Stimulated activated CD8-positive, alpha-beta memory T cell treated with anti-CD3 and anti-CD28 coated beads, Interleukin-7, amount 100 ng/mL, for 4 hours (primary cell): ENCODE measurements at regions not wholly inside any gene's neighbourhood (a gene's known extent, or its start where the extent isn't known, plus 50 kb on each side); places are given as distances from the start of the nearest gene placed in this dataset.

Source experiments
- DNase-seq, 2 donors: peaks; one replicate each; pipeline ENCODE4 v3.0.0-alpha.2; 2020; ENCODE audit warnings: low read depth in 2 of 2

DNA sequence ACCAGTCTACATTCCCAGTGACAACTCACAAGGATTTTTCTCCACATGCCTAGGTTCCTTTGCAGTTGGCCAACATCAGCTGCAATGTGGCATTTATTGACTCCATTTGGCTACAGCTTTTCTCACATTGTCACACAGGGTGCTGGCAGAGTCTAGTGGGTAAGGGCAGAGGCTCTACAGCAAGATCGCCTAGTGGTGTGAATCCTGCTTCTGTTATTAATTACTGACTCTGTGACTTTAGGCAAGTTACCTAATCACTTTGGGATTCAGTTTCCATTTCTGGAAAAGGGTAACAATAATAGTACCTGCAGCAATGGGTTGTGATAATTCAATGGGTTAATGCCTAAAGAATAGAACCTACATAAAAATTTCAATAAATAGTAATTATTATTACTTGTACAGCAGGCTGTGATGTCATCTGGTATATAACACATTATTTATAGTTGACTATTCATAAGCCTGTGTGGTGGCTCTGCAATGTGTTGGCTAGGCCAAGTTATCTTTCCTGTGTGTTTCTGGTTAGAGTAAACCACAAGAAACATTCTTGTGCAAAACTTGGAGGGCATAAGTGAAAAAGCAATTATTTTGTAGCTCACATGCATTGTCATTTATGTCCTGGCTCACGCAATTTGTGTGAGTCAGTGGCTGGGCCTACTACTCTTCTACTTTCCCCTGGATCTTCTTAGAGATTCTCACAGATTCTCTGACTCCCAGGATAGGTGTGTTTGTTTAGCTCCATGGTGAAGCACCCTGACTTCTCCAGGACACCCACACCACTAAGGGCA lies 59.5 kb downstream of the PTGS2 start:
- no peak for DNase-seq

DNA sequence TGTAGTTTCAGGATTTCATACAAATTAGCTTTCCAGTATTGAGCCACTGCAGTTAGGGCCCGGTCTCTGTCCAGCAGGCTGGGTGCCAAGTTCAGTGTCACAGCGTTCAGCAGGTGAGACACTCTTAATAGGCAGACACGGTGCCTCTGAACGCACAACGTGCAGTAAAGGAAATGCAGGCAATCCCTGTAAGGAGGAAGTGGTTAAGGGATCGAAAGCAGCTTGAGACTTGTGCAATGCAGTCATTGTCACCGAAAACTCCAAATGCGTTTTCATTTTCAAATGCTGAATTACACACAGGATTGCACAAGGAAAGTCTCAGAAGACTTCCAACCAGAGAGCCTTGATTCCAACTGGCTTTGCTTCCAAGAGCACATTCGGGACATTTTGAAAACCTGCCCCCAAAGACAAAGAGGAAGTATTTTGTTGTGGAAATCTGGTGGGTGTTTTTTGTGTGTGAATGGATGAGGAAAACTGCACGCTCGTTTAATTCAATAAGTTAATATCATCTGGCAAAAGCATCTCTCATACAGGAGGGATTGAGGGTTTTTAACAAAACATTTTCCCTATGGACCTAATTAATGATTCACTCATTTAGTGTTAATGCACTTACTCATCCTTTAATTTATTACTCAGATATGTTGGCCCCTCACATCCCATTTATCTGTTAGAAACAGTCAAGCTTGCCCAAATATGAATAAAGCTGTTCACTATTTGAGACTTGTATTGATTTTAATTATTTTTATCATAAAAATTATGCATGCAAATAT lies 61.6 kb downstream of the PTGS2 start:
- DNase-seq = peak; percentile 5 to 7

DNA sequence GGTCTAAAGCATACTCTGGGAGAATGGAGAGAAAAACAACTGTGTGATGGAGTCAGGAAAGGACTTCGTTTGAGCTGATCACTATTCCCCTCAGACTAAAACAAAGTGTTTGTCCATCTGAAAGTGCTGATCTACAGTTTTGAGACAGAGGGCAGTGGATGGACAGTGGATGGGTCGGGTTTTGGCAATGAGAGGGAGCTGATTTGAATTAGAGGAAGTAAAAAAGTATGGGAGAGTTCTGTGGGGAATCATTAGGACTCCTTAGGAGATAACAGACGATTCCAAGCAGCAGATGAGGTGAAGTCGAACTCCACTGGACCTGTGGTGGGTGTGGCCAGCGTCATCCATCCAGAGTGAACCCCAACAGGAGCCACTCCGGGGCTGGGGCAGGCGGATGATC lies 62.3 kb downstream of the PTGS2 start:
- DNase-seq = no peak

DNA sequence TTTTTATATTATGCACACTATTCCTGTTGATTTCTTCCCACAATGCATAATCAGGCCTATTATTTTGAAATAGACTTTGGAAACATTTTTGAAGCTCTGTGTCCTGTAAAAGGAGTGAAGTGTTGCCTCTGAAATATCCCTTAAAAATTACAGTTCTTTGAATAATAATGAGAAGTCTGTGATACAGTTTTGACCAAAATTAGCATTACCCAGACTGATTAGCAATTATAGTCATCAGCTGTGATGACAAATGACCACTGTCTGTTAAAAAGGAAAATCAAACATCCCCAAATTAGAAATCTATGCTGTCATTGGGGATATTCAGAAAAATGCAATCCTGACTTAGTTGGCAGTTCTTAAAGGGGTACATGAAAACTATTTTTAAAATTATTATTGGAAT lies 63.7 kb downstream of the PTGS2 start:
- no peak for DNase-seq

DNA sequence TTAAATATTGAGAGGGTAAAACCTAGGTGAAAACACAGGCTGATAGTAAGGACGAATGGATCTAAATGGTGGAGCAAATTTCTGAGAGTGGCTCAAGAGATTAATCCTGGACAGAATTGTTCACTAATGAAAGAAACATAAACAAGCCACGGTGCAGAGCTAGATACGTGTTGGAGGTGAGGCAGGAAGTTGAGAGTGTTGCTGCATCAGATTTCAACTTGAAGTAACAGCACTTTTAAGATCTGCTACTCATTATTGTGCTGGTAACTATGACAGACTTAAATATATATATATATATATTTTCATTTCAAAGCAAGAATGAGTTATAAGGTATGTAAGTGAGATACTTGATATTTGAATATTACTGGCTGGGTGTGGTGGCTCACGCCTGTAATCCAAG lies 64.9 kb downstream of the PTGS2 start:
- no peak for DNase-seq

DNA sequence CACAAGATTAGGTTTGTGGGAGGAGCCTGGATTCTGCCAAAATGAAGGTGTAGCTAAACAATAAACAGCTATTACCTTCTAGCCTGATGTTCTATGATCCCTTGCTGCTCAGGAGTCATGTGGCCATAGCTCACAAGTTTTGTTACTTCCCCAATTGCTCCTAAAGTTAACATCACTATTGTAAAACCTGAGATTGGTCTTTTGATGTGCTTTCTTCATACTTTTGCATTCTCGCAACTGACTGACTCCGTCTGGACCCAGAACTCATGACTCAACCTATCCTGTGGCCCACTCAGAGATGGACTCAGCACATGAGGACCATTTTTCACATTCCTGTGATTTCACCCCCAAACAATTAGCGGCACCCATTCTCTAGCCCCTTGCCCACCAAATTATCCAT lies 69.1 kb downstream of the PTGS2 start:
- no peak for DNase-seq

DNA sequence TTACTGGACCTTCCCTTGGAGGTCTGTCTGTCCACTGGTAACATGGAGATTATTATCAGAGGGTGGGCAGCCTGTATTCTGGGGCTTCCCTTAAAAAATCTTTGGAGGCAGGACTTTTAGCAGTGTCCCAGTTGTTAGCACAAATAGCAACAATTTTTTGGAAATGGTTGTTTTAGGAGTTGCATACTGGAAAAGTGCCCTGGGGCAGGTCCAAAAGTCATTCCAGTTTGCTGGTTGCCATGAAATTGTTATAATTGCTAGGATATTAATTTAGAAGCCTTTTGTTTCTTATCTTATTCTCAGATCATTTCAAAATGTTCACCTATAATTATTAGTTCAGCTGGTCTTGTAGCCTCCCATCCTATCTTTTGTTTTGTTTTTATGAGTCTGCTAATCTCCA lies 71.0 kb downstream of the PTGS2 start:
- DNase-seq = no peak

DNA sequence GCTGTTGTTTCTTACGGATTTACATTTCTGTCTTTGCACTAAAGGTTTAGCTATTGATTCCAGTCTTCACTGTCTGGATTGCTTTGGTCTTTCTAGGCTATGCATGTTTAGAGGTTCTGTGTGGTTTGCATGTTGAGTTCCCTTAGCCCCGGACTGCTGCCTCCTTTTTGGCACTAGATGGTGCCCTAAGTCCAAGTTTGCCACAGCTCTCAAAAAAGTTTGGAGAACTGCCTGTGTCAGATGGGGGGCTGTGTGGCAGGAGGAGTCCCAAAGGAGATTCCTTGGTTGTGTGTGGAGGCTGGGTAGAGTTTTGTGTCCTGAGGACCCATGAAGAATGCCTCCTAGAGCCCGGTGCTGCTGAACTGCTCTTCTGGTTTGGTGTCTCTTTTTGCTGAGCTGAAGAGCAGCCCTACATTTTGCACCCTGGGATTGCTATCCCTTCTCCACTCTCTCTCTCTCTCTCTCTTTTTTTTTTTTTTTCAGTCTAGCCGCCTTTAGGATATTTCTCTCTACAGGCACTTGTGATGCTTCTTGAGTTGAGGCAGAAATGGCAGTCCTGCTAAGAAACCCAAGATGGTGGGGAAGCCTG lies 74.4 kb downstream of the PTGS2 start:
- no peak for DNase-seq

DNA sequence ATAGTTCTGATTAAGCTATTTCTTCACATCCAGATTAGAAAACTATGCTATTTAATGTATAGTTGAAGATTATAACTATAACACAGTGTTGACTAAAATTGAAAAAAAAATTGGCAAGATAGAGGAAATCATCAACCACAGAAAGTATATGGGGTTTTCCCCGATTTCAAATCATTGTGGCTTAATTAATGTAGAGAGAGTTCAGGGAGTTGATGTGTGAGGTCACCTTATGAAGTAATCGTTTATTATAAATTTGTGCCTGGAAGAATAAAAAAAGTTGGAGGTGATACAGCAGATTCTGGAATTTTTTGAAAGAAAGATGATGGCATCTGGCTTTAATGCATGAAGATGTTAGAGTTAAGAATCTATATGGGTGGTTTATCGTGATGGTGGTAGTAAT lies 84.3 kb downstream of the PTGS2 start:
- DNase-seq = no peak

DNA sequence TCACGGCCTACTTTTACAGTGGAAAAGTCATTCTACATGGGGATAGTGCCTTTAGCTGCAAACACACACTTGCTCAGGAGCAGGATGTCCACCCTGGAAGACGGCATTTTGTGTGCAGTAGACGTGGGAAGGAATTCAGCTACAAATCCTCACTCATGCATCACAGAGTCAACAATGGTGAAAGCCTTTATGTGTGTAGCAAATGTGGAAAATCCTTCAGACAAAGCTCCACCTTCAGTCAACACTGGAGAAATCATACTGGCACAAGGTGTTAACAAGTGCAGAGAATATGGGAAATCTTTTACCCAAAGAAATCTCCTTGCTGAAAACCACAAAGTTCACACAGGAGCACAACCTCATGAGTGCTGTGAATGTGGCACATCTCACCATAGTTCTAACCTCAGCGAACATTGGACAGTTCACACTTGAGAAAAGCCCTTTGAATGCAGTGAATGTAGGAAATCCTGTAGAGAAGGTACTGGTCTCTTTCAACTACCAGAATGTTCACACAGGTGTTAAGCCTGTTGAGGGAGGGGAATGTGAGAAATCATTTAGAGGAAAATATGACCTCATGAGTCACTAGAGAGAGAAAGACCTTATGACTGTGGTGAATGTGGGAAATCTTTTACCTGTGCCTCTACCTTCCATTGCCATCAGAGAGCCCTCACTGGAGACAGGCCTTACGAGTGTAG lies 101.8 kb downstream of the PTGS2 start:
- no peak for DNase-seq

DNA sequence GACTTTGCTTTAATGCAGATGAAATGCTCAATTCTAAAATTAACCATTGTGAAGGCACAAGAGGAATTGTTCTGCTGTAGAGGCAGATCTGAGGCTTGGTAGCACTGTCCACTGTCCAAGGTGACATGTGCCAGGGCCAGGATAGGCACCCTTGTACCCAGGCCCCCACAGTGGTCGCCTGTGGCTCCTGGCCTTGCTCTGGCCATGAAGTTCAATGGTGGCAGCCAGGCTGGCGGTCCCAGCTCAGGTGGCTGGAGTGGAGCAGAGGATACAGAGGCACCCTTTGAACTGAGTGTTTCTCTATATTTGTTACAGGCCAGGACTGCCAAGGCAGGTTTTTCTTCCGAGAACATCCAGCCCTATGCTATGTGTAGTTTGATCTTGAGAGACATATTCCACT lies 102.6 kb downstream of the PTGS2 start:
- DNase-seq = no peak

DNA sequence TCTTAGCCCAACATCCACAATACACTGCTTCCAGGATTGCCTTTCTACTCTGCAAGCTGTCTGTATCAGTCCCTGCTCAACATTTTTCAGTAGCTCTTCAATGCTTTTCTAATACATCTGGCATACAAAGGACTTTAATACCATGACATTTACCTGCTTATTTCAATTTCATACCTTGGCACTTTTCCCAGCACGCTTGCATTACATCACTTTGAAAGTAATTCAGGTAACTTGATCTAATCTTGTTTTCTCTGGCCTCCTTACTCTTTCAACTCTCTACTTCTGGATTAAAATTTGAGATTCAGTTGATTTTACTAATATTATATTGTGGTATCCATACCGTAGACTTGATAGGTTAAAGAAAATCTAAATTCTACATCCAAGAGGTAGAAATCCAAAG lies 103.0 kb downstream of the PTGS2 start:
- no peak for DNase-seq

DNA sequence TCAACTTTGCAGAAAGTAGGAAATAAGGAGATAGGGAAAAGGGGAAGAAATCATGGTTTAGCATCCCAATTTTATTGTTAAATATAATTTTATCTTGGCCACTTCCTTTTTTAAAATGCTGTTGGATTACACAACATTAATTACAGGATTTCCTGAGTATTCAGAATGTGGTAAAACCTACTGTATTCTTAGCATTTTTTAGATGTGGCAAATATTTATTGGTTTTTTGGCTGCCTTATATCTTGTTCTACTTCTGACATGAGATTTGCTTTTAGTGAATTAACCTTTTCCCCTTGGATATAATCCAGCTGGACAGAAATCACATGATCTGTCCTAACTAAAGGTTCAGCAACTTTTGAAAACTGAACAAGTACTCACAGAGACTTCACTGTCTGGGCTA lies 104.9 kb downstream of the PTGS2 start:
- no peak for DNase-seq

DNA sequence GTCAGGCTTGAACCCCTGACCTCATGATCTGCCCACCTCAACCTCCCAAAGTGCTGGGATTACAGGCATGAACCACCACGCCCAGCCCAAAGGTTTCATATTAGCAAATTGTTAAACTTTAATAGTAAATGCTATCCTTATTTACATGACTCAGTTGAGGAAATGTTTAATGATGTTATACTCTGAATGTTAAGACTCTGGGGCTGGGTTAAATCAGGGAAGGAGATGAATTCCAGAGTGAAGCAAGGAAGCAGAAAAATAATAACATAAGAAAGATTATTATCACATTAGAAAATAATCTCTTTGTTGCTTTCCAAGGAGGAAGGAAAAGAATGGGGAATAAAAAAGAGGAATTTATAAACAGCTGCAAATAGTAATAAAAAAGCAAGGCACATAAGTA lies 105.3 kb downstream of the PTGS2 start:
- DNase-seq = no peak

DNA sequence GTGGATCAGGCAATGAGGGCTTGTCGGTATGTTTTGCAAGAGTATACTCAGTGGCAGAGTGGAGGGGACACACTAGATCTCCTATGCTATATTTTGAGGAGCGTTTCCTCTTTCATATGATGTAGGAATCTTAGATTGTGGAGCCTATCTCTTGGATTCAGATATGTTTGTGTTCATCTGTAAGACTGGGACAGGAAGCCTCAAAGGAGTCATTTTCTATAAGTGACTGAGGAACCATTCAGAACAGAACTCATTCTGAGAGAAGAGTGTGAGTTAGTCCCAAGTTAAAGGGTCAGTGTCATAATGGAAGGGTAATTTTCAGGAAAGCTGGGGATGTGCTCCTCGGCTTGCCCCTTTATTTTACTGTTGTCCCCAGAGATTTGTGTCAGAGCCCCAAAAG lies 107.7 kb downstream of the PTGS2 start:
- no peak for DNase-seq

DNA sequence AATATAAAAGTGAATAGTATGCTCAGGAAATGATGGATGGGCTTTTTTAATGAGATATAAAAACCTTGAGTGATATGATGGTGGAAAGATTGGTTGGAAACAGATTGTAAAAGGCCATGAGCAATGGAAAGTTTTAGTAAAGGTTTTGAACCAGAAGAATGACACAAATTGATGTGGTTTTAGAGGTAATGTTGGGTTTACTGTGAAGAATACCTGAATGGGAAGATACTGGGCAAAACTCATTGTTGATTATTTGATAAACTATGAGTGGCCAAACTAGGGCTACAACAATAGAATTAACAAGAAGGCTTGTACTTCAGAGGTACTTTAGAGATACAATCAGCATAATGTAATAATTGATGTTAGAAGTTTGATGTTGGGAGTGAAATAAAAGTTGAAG lies 108.5 kb downstream of the PTGS2 start:
- no peak for DNase-seq

DNA sequence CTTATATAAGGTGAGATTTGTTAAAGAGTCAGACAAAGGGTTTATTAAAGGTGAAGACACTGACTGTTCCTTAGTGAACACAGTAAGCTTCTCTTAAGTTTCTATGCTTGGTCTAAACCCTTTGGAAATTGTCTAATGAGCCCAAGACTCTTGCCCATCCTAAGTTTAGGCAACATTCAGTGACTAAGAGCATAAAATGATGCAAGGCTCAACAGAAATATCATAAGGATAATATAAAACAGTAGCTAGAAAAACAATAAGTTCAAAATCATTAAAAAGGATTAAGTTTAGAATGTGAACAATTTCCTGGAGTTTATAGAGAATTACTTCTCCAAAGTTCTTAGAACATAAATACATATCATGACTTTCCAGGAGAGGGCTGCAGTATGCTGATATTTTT lies 108.9 kb upstream of the PDC start:
- DNase-seq = no peak

DNA sequence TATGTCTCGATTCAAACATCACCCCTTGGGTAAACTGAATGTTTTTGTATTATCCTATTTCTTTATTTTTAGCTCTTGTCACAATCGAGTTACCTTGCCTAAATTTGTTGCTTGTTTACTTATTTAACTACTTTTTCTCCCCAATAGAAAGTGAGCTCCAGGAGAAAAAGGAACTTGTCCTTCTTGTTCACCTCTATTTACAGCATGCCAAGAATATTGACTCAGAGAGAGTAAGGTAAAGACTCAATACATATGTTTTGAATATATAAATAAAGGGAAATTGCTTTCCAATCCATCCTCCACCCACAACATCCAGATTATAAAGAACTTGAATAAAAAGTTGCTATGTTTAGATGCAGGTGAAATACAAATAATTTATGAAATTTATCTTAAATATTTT lies 107.3 kb upstream of the PDC start:
- DNase-seq = no peak

DNA sequence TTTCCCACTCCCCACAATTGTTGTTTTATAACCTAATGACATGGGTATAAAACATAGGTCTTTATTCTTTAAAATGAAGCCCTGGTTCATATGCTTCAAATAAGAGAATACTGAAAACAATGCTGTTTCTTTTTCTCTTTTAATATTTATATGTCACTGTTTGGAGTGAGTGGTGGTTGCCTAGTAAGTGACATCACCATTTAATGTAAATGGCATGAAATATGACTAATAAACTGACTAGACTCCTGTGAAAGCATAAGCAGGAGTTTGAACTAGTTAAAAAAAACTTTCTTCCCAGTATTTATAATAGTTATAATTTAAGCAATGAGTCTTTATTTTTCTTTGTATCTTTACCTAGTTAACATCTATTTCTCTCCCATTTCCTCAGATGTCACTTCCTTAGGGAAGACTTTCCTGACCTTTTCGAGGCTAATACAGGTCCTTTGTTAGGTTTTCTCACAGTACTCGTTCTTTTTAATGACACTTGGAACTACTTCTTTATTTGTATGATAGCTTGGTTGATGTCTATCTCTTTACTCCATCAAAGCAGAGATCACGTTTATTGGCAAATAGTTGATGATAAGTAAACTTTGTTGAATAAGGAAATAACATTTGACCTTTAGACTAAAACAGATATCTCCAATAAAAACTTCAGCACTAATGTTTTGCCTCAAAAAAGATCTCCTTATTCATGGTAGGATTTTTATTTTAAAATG lies 105.4 kb upstream of the PDC start:
- no peak for DNase-seq

DNA sequence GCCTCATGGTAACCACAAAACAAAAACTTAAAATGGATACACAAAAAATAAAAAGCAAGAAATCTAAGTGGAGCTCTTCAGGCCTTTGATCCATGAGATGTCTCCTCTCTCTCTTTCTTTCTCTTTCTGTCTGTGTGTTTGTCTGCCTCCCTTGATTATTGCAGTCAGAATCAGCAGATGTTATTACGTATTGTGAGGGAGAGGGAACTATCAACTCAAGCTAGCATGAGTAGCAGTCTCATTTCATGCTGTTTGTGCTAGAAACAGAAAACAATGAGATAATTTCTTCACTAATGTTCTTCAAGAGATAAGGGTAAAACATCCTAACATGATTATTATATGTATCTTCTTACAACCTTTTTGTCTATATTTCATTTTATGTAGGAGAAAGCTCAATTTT lies 103.7 kb upstream of the PDC start:
- DNase-seq = no peak

DNA sequence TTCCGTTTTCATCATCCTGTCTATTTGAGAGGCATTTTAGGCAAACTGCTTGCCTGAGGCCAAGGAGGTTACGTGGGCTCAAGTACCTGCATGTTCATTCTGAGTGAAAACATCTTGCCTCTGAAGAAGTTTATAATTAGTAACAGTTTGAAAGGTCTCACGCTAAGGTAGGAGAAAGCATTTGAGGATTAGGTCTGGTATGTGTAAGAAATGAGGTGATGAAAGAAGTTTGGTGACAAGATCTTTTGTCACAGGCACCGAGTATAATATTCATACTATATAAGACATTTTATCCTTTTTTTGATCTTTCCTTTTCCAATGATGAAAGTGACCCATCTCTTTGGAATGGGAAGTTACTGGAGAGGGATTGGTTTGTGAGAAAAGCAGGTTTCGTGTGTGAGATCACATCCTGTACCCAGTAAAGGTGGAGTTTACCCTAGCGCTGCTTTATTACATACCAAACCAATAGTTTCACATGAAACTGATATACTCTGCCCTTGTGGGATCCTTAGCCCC lies 98.7 kb upstream of the PDC start:
- no peak for DNase-seq
